Right lobe of liver (tissue), 6 donors: ENCODE measurements at regions not wholly inside any gene's neighbourhood (a gene's known extent, or its start where the extent isn't known, plus 50 kb on each side); places are given as distances from the start of the nearest gene placed in this dataset.

Experiments used
- ATAC-seq, 4 donors: fragments of 200-7000 bp; cut with Tn5 transposase; one replicate each; pipeline ENCODE4 v1.9.1; 2020; ENCODE audit warnings: mild to moderate bottlenecking in 4 of 4, moderate library complexity in 4 of 4
- DNase-seq, 3 donors: peaks; one replicate each; pipeline ENCODE4 v3.0.0-alpha.2; 2020
- H3K27ac ChIP-seq, 3 donors: fragments of 200-600 bp; one replicate each; pipeline ENCODE4 v1.8.0; 2022
- H3K27me3 ChIP-seq, 2 donors: fragments of 200-600 bp; one replicate each; pipeline ENCODE4 v1.8.0; 2022
- H3K36me3 ChIP-seq, 4 donors: fragments of 200-600 bp; sonication (generic) in 1 of 4; one replicate each; pipeline versions ENCODE4 v1.5.1 to v1.8.0; 2017 to 2022; ENCODE audit warnings: control low read depth in 1 of 4
- H3K4me1 ChIP-seq, 4 donors: fragments of 200-600 bp; sonication (generic) in 1 of 4; one replicate each; pipeline versions ENCODE4 v1.5.1 to v1.8.0; 2017 to 2022; ENCODE audit warnings: control low read depth in 1 of 4
- H3K4me3 ChIP-seq, 3 donors: fragments of 200-600 bp; one replicate each; pipeline ENCODE4 v1.8.0; 2022
- H3K9me3 ChIP-seq, 4 donors: fragments of 200-600 bp; sonication (generic) in 1 of 4; one replicate each; pipeline versions ENCODE4 v1.5.1 to v1.8.0; 2017 to 2022; ENCODE audit warnings: control low read depth in 1 of 4
- CTCF ChIP-seq, 4 donors: fragments of 200-600 bp in 3 of 4; fragments of 450-650 bp in 1 of 4; IDR thresholded peaks; one replicate each; pipeline versions ENCODE4 v1.5.1 to v1.8.0; 2016 to 2022; ENCODE audit warnings: antibody characterized with exemption in 4 of 4, mild to moderate bottlenecking in 2 of 4
- POLR2A ChIP-seq: fragments of 450-650 bp; IDR thresholded peaks from one replicate; pipeline ENCODE4 v1.6.1; 2017; ENCODE audit warnings: antibody characterized with exemption, mild to moderate bottlenecking
- WGBS: methylation state at CpG from one replicate; pipeline ENCODE4 v1.1.6; 2018; ENCODE audit warnings: low coverage, low lambda C conversion rate; ENCODE audit not compliant: insufficient coverage; ENCODE audit errors: missing lambda C conversion rate; 5-methylcytosine and 5-hydroxymethylcytosine counted together
- intact Hi-C, 2 donors: fragments of 100-400 bp; cut with DNase I; formaldehyde crosslinking; loops; one replicate each; pipeline versions ENCODE4 v1.11.2 to v1.14.1; 2022
- donor health status: DM: no; HTN: yes; CAD: no.
- donor health status: DM: no; HTN: no; CAD: no.
- donor health status: DM: no; HTN: no; CAD: no.
- donor health status: DM: no; HTN: yes; CAD: no.
- donor health status: DM: no; HTN: yes; CAD: no.

DNA sequence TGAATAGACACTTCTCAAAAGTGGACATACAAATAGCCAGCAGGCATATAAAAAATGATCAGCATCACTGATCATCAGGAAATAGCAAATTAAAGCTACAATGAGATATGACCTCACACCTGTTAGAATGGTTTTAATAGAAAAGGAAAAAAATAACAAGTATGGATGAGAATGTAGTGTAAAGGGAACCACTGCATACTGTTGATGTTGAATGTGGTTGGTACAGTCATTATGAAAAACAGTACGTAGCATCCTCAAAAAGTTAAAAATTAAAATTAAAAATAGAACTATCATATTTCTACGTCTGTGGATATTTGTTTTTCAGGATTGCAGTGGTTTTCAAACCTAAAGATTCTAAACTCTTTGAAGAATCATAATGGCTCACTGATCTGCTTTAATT lies 215.1 kb upstream of the NREP start:
- no peak overlapping the region for H3K4me3 ChIP-seq
- no peaks in the 10 kb centered on the region for H3K36me3 ChIP-seq
- 92% methylated on average over 2 of the region's 2 CpGs for WGBS
- DNase-seq: no peak
- H3K27me3 ChIP-seq: no peaks in the 10 kb centered on the region
- H3K4me1 ChIP-seq: no peaks in the 10 kb centered on the region
- H3K9me3 ChIP-seq: no peaks in the 10 kb centered on the region
- no peak for ATAC-seq
- TF ChIP-seq CTCF (IDR thresholded peaks at IDR 0.05) (no peak), POLR2A (no peak)
- intact Hi-C loops: no loop called here
- no peak overlapping the region for H3K27ac ChIP-seq

DNA sequence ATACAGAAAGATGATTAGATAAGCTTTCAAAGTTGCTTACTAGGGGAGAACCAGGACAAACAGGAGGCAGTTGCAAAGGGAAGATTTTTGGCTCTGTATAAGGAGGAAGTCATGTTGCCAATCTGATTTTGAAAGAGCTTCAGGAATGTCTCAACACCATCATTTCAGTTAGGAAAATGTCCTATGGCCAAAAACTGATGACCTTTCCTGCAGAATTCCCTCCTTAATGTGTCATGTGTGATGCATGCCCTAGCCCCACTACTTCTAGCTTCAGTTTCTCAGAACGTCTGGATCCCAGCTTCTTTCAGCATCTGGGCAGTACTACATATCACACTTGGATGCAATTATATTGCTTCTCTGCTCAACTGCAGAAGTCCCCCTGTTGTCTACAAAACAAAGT lies 211.5 kb upstream of the NREP start:
- 54% methylated on average over 1 of the region's 1 CpG for WGBS
- ATAC-seq: no peak
- no peak for TF ChIP-seq POLR2A
- no peak for TF ChIP-seq CTCF (IDR thresholded peaks at IDR 0.05)
- intact Hi-C loops: no loop called here
- no peak overlapping the region for H3K27ac ChIP-seq
- H3K36me3 ChIP-seq: no peaks in the 10 kb centered on the region
- no peak overlapping the region for H3K4me3 ChIP-seq
- no peaks in the 10 kb centered on the region for H3K9me3 ChIP-seq
- DNase-seq: no peak
- H3K27me3 ChIP-seq: no peaks in the 10 kb centered on the region
- no peaks in the 10 kb centered on the region for H3K4me1 ChIP-seq

DNA sequence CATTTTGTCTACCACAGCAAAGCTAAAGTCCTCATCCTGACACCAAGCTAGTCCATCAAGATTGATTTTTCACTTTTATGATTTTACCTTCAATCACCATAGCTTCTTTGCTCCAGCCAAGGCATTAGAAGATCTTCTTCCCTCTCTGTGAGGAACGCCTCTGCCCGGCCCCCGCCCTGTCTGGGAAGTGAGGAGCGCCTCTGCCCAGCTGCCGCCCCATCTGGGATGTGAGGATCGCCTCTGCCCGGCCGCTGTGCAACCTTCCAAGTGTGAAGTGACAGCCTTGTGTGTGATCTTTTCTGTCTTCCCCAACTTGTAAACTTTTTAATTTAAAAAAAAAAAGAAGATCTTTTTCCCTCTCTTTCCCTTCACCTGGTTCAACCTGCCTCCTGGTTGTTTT lies 210.5 kb upstream of the NREP start:
- ATAC-seq (no peak), DNase-seq (no peak)
- Histone ChIP-seq H3K36me3 (no peaks in the 10 kb centered on the region), H3K27ac (no peak overlapping the region), H3K4me1 (no peaks in the 10 kb centered on the region), H3K27me3 (no peaks in the 10 kb centered on the region), H3K9me3 (no peaks in the 10 kb centered on the region), H3K4me3 (no peak overlapping the region)
- no peak for TF ChIP-seq CTCF (IDR thresholded peaks at IDR 0.05)
- TF ChIP-seq POLR2A: no peak
- intact Hi-C loops: no loop called here
- WGBS: 86% methylated on average over 6 of the region's 8 CpGs

DNA sequence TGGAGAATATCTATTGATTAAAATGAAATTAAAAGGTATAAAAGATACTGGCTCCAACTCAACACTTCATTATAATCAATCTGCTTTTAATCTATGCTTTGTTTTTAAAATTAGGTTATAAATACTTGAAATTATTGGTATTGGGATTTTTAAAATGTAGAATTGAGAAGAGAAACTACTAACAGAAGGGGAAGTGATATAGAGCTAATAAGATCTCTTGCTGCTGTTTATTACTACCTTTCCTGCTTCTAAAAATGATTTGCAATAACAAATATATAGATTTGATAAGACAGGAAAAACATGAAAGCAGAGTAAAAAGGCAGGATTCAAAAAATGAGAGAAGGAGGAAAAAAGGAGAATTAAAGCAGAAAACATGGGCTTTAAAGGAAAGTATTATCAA lies 209.3 kb upstream of the NREP start:
- H3K27ac ChIP-seq: no peak overlapping the region
- TF ChIP-seq CTCF (IDR thresholded peaks at IDR 0.05) (no peak), POLR2A (no peak)
- H3K9me3 ChIP-seq: no peaks in the 10 kb centered on the region
- intact Hi-C loops: no loop called here
- H3K4me3 ChIP-seq: no peak overlapping the region
- H3K36me3 ChIP-seq: no peaks in the 10 kb centered on the region
- no peak for ATAC-seq
- H3K4me1 ChIP-seq: no peaks in the 10 kb centered on the region
- H3K27me3 ChIP-seq: no peaks in the 10 kb centered on the region
- no peak for DNase-seq

GRCh38 chr5:111963555-111963954 lies 206.6 kb upstream of the NREP start:
- H3K27ac ChIP-seq: no peak overlapping the region
- no peaks in the 10 kb centered on the region for H3K4me1 ChIP-seq
- H3K36me3 ChIP-seq: no peaks in the 10 kb centered on the region
- DNase-seq (no peak), ATAC-seq (no peak)
- TF ChIP-seq CTCF (IDR thresholded peaks at IDR 0.05): no peak
- TF ChIP-seq POLR2A: no peak
- H3K27me3 ChIP-seq: no peaks in the 10 kb centered on the region
- no peaks in the 10 kb centered on the region for H3K9me3 ChIP-seq
- intact Hi-C loops: no loop called here
- H3K4me3 ChIP-seq: no peak overlapping the region
